ENCODE measurements at regions not wholly inside any gene's neighbourhood (a gene's known extent, or its start where the extent isn't known, plus 50 kb on each side); places are given as distances from the start of the nearest gene placed in this dataset.

- Histone ChIP-seq H3K4me1 (ENCODE audit: control insufficient read depth, insufficient read depth, low read length, poor library complexity, severe bottlenecking) (no peaks in the 10 kb centered on the region), H3K36me3 (ENCODE audit: control insufficient read depth, insufficient read depth, low read length) (no peaks in the 10 kb centered on the region), H3K27ac (ENCODE audit: insufficient read depth, low read length, poor library complexity, severe bottlenecking) (no peak overlapping the region), H3K27me3 (ENCODE audit: control insufficient read depth, insufficient read depth, low read length) (no peaks in the 10 kb centered on the region), H3K9me3 (ENCODE audit: control insufficient read depth in 2 of 2, low read length in 2 of 2) (no peaks in the 10 kb centered on the region), H3K4me3 (ENCODE audit: low read depth, low read length) (no peak overlapping the region)
- no peak overlapping the region for H3K27ac Mint-ChIP-seq
- H3K4me3 Mint-ChIP-seq, result no peak overlapping the region
- ATAC-seq (ENCODE audit: low read depth in 2 of 2) (no peak), DNase-seq (no peak)
- no peaks in the 10 kb centered on the region for H3K27me3 Mint-ChIP-seq
- H3K4me1 Mint-ChIP-seq, result no peaks in the 10 kb centered on the region
- H3K9me3 Mint-ChIP-seq, result peaks cover 0 to 3% (median 2%) of the 10 kb centered on the region in 7 donors
- no peaks in the 10 kb centered on the region for H3K36me3 Mint-ChIP-seq
Observed at GRCh38 chr20:6705106-6705766, 62.2 kb upstream of the BMP2 start.

DNA sequence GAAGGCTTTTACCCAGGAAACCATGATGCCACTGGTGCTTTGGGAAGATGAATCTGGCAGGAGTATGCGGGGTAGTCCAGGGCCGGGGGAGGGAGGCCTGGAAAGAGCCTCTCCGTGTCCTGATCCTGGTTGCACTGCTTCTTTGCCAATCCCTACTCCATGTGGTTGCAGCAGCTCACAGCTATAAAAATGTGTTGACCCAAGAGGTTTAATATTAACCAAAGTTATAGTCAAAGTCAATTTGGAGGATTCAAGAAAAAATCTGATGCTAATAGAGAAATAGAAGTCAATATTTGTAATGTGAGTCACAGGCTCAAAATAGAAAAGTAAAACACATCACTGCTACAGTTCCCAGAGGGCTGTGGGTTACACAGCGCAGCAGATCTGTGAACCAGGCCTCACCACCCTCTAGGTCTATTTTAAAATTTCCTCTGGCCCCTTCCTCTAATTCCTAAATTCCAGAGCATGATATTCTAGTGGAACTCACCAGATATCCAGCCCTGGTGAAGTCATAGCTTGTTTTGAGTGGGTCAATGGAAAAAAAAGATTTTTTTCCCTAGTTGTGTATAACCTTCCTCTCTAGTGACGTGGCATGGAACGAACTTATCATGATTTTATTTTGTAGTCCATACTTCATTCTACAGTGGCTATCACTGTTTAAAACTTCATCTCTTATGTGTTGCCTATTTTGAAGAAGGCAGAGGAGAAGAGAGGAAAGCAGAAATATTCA lies 63.2 kb upstream of the BMP2 start:
- Mint-ChIP-seq H3K9me3 (peaks cover 0 to 2% (median under 1%) of the 10 kb centered on the region in 7 donors), H3K27me3 (no peaks in the 10 kb centered on the region), H3K27ac (no peak overlapping the region), H3K36me3 (no peaks in the 10 kb centered on the region), H3K4me3 (no peak overlapping the region), H3K4me1 (no peaks in the 10 kb centered on the region)
- ATAC-seq (ENCODE audit: low read depth in 2 of 2) (no peak), DNase-seq (no peak)
- Histone ChIP-seq H3K27me3 (ENCODE audit: control insufficient read depth, insufficient read depth, low read length) (no peaks in the 10 kb centered on the region), H3K27ac (ENCODE audit: insufficient read depth, low read length, poor library complexity, severe bottlenecking) (no peak overlapping the region), H3K9me3 (ENCODE audit: control insufficient read depth in 2 of 2, low read length in 2 of 2) (no peaks in the 10 kb centered on the region), H3K36me3 (ENCODE audit: control insufficient read depth, insufficient read depth, low read length) (no peaks in the 10 kb centered on the region), H3K4me1 (ENCODE audit: control insufficient read depth, insufficient read depth, low read length, poor library complexity, severe bottlenecking) (no peaks in the 10 kb centered on the region), H3K4me3 (ENCODE audit: low read depth, low read length) (no peak overlapping the region)

GRCh38 chr20:6703656-6704055 lies 63.8 kb upstream of the BMP2 start:
- Mint-ChIP-seq H3K4me1 (no peaks in the 10 kb centered on the region), H3K27me3 (no peaks in the 10 kb centered on the region), H3K36me3 (no peaks in the 10 kb centered on the region), H3K4me3 (no peak overlapping the region), H3K27ac (no peak overlapping the region), H3K9me3 (peaks cover 0 to 2% (median 0%) of the 10 kb centered on the region in 7 donors)
- Histone ChIP-seq H3K4me1 (ENCODE audit: control insufficient read depth, insufficient read depth, low read length, poor library complexity, severe bottlenecking) (no peaks in the 10 kb centered on the region), H3K4me3 (ENCODE audit: low read depth, low read length) (no peak overlapping the region), H3K27me3 (ENCODE audit: control insufficient read depth, insufficient read depth, low read length) (no peaks in the 10 kb centered on the region), H3K36me3 (ENCODE audit: control insufficient read depth, insufficient read depth, low read length) (no peaks in the 10 kb centered on the region), H3K27ac (ENCODE audit: insufficient read depth, low read length, poor library complexity, severe bottlenecking) (no peak overlapping the region), H3K9me3 (ENCODE audit: control insufficient read depth in 2 of 2, low read length in 2 of 2) (no peaks in the 10 kb centered on the region)
- DNase-seq (no peak), ATAC-seq (ENCODE audit: low read depth in 2 of 2) (no peak)

GRCh38 chr20:6703047-6703446 lies 64.4 kb upstream of the BMP2 start:
- Histone ChIP-seq H3K27ac (ENCODE audit: insufficient read depth, low read length, poor library complexity, severe bottlenecking) (no peak overlapping the region), H3K27me3 (ENCODE audit: control insufficient read depth, insufficient read depth, low read length) (no peaks in the 10 kb centered on the region), H3K4me3 (ENCODE audit: low read depth, low read length) (no peak overlapping the region), H3K36me3 (ENCODE audit: control insufficient read depth, insufficient read depth, low read length) (no peaks in the 10 kb centered on the region), H3K4me1 (ENCODE audit: control insufficient read depth, insufficient read depth, low read length, poor library complexity, severe bottlenecking) (no peaks in the 10 kb centered on the region), H3K9me3 (ENCODE audit: control insufficient read depth in 2 of 2, low read length in 2 of 2) (no peaks in the 10 kb centered on the region)
- Mint-ChIP-seq H3K27me3 (no peaks in the 10 kb centered on the region), H3K4me1 (no peaks in the 10 kb centered on the region), H3K4me3 (no peak overlapping the region), H3K36me3 (no peaks in the 10 kb centered on the region), H3K9me3 (peaks cover 0 to 5% (median 0%) of the 10 kb centered on the region in 7 donors), H3K27ac (no peak overlapping the region)
- no peak for ATAC-seq (ENCODE audit: low read depth in 2 of 2)
- no peak for DNase-seq

DNA sequence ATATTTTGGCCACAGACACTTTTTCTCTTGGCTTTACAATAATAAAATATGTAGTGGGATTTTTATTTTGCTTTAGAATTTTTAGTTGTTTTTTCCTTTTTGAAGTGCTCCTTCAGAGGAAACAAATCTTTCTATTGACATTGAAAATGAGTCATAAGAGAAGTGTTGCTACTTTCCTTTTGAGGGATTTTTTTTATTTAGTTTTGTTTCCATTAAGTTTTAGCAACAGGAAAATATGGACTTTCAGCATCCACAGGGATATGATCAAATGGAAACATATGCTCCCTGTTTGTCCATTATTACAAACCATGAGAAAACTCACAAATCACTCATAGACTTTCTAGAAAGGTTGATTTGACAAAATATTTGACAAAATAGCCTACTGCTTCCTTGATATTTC lies 65.3 kb upstream of the BMP2 start:
- no peak overlapping the region for H3K4me3 ChIP-seq (ENCODE audit: low read depth, low read length)
- no peaks in the 10 kb centered on the region for H3K4me1 ChIP-seq (ENCODE audit: control insufficient read depth, insufficient read depth, low read length, poor library complexity, severe bottlenecking)
- H3K36me3 ChIP-seq (ENCODE audit: control insufficient read depth, insufficient read depth, low read length), result no peaks in the 10 kb centered on the region
- no peaks in the 10 kb centered on the region for H3K4me1 Mint-ChIP-seq
- H3K9me3 ChIP-seq (ENCODE audit: control insufficient read depth in 2 of 2, low read length in 2 of 2), result no peaks in the 10 kb centered on the region
- ATAC-seq (ENCODE audit: low read depth in 2 of 2) (no peak), DNase-seq (no peak)
- no peak overlapping the region for H3K4me3 Mint-ChIP-seq
- H3K27me3 ChIP-seq (ENCODE audit: control insufficient read depth, insufficient read depth, low read length), result no peaks in the 10 kb centered on the region
- H3K27ac Mint-ChIP-seq, result no peak overlapping the region
- no peaks in the 10 kb centered on the region for H3K27me3 Mint-ChIP-seq
- no peaks in the 10 kb centered on the region for H3K36me3 Mint-ChIP-seq
- peaks cover 0 to 5% (median 0%) of the 10 kb centered on the region in 7 donors for H3K9me3 Mint-ChIP-seq
- no peak overlapping the region for H3K27ac ChIP-seq (ENCODE audit: insufficient read depth, low read length, poor library complexity, severe bottlenecking)

DNA sequence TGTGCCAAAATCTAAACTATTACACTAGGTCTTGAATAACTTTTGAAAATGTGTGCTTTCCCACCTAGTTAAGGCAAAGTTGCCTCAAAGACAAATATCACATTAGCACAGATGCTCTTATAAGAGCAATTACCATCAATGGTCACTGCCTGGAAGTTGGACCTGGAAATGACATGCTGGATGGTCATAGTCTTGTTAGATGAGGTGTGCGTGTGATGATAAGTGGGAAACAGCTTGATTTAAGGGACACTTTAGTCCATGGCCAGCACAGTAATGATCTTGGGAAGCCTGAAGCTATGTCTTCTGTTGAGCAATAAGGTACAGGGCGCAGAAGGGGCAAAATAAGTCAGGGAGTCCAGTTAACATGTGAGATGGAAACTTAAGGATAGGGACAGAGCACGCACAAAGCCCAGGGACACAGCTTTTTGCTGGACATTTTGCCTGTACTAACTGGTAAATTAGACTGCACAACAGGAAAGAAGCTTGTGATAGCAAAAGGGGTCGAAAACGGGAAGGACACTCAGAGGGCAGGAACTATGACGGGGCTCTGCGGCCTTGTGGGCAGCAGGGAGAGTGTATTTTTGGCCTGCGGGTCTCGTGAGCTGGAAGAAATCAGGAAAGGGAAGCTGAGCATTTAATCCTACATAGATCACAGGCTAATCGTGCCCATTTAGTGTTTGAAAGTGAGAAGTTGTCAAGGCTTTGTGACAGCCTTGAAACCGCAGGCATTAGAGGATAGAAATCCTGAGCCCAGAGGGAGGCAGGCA lies 66.7 kb upstream of the BMP2 start:
- Histone ChIP-seq H3K4me3 (ENCODE audit: low read depth, low read length) (no peak overlapping the region), H3K36me3 (ENCODE audit: control insufficient read depth, insufficient read depth, low read length) (no peaks in the 10 kb centered on the region), H3K9me3 (ENCODE audit: control insufficient read depth in 2 of 2, low read length in 2 of 2) (no peaks in the 10 kb centered on the region), H3K4me1 (ENCODE audit: control insufficient read depth, insufficient read depth, low read length, poor library complexity, severe bottlenecking) (no peaks in the 10 kb centered on the region), H3K27me3 (ENCODE audit: control insufficient read depth, insufficient read depth, low read length) (no peaks in the 10 kb centered on the region), H3K27ac (ENCODE audit: insufficient read depth, low read length, poor library complexity, severe bottlenecking) (no peak overlapping the region)
- no peaks in the 10 kb centered on the region for H3K27me3 Mint-ChIP-seq
- no peak for DNase-seq
- no peaks in the 10 kb centered on the region for H3K4me1 Mint-ChIP-seq
- H3K4me3 Mint-ChIP-seq, result no peak overlapping the region
- peaks cover 0 to 5% (median 2%) of the 10 kb centered on the region in 7 donors for H3K9me3 Mint-ChIP-seq
- H3K36me3 Mint-ChIP-seq, result no peaks in the 10 kb centered on the region
- no peak overlapping the region for H3K27ac Mint-ChIP-seq
- no peak for ATAC-seq (ENCODE audit: low read depth in 2 of 2)

DNA sequence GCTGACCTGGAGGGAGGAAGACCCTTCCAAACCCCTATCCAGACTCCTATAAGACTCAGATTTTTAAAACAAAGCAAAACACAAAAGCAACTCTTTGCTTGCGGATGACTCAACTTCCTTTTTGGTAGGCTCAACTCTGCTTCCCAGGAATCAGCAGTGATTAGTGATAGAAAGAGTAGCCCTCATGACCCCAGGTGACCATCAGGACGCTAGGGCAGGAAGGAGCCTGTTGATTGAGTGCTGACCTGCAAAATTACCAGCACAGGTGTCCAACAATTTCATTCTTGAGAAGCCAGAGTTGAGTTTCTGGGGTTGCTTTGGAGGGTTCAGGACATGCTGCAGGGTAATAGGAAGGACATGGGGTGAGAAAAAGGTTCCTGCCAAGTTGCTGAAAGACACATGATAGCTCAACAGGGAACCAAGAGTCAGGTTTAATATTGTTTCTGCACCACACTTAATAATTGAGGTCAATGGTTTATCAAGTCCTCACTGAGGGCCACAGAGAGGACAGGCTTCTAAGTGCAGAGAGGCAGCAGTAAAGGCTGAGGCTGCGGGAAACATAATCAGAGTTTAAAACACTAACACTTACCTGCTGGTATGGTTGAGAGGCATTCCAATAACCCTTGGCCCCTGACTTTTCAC lies 67.4 kb upstream of the BMP2 start:
- Histone ChIP-seq H3K27ac (ENCODE audit: insufficient read depth, low read length, poor library complexity, severe bottlenecking) (no peak overlapping the region), H3K9me3 (ENCODE audit: control insufficient read depth in 2 of 2, low read length in 2 of 2) (no peaks in the 10 kb centered on the region), H3K4me1 (ENCODE audit: control insufficient read depth, insufficient read depth, low read length, poor library complexity, severe bottlenecking) (no peaks in the 10 kb centered on the region), H3K36me3 (ENCODE audit: control insufficient read depth, insufficient read depth, low read length) (no peaks in the 10 kb centered on the region), H3K27me3 (ENCODE audit: control insufficient read depth, insufficient read depth, low read length) (no peaks in the 10 kb centered on the region), H3K4me3 (ENCODE audit: low read depth, low read length) (no peak overlapping the region)
- Mint-ChIP-seq H3K4me3 (no peak overlapping the region), H3K36me3 (no peaks in the 10 kb centered on the region), H3K4me1 (no peaks in the 10 kb centered on the region), H3K27me3 (no peaks in the 10 kb centered on the region), H3K27ac (no peak overlapping the region), H3K9me3 (peaks cover 0 to 6% (median 2%) of the 10 kb centered on the region in 7 donors)
- no peak for ATAC-seq (ENCODE audit: low read depth in 2 of 2)
- DNase-seq, result no peak
